HEK293 (cell line): ENCODE measurements at regions not wholly inside any gene's neighbourhood (a gene's known extent, or its start where the extent isn't known, plus 50 kb on each side); places are given as distances from the start of the nearest gene placed in this dataset.

Source experiments
- CTCF ChIA-PET: fragments of 350-600 bp; formaldehyde crosslinking; extraction: SDS; loops from one replicate; lab custom pipeline; 2021; ENCODE audit warnings: antibody characterized with exemption; lab: Yijun Ruan, JAX
- POLR2A ChIA-PET: fragments of 300-600 bp; formaldehyde crosslinking; extraction: SDS; loops from one replicate; lab custom pipeline; 2020; ENCODE audit warnings: antibody characterized with exemption, inconsistent platforms; lab: Yijun Ruan, JAX
- H3K27ac ChIP-seq: fragments of 200-500 bp; sonication (Bioruptor generic); 2 replicates; pipeline ENCODE4 v1.5.1; 2014; ENCODE audit warnings: low read depth, low read length, control low read depth, inconsistent platforms; ENCODE audit errors: extremely low read depth
- H3K36me3 ChIP-seq, 2 experiments: fragments of 200-500 bp in 1 of 2; sonication (Bioruptor generic) in 1 of 2; 1 replicate in 1 of 2; 2 replicates in 1 of 2; pipeline ENCODE4 v1.5.1; 2014 to 2017; ENCODE audit warnings: inconsistent platforms in 2 of 2, low read length in 2 of 2; ENCODE audit not compliant: control insufficient read depth in 2 of 2, insufficient read depth in 1 of 2
- H3K4me1 ChIP-seq: fragments of 200-500 bp; sonication (Bioruptor generic); 2 replicates; pipeline ENCODE4 v1.5.1; 2014; ENCODE audit warnings: mild to moderate bottlenecking, low read length, inconsistent platforms; ENCODE audit not compliant: control insufficient read depth, insufficient read depth
- H3K4me3 ChIP-seq: 2 replicates; pipeline ENCODE4 v1.5.1; 2011; ENCODE audit warnings: low read depth, mild to moderate bottlenecking, control low read depth, low read length, moderate library complexity
- H3K9me3 ChIP-seq: fragments of 200-500 bp; sonication (Bioruptor generic); 2 replicates; pipeline ENCODE4 v1.5.1; 2014; ENCODE audit warnings: low read depth, low read length, inconsistent platforms; ENCODE audit not compliant: control insufficient read depth, insufficient read depth
- CTCF ChIP-seq: fragments of 450-650 bp; formaldehyde crosslinking; IDR thresholded peaks from 2 replicates; pipeline ENCODE4 v1.5.1; 2016; ENCODE audit warnings: missing biosample characterization, missing genetic modification characterization
- FEZF1 ChIP-seq: fragments of 450-650 bp; formaldehyde crosslinking; IDR thresholded peaks from 2 replicates; pipeline ENCODE4 v1.5.1; 2016; ENCODE audit warnings: missing biosample characterization, missing genetic modification characterization
- GLI4 ChIP-seq: fragments of 450-650 bp; formaldehyde crosslinking; IDR thresholded peaks from 2 replicates; pipeline ENCODE4 v1.5.1; 2016; ENCODE audit warnings: missing biosample characterization, missing genetic modification characterization
- GLIS1 ChIP-seq: fragments of 450-650 bp; formaldehyde crosslinking; IDR thresholded peaks from 2 replicates; pipeline ENCODE4 v1.5.1; 2016; ENCODE audit warnings: missing biosample characterization, missing genetic modification characterization
- GLIS2 ChIP-seq: fragments of 450-650 bp; formaldehyde crosslinking; IDR thresholded peaks from 2 replicates; pipeline ENCODE4 v1.5.1; 2016; ENCODE audit warnings: missing biosample characterization, missing genetic modification characterization
- IKZF3 ChIP-seq: fragments of 450-650 bp; IDR thresholded peaks from 2 replicates; pipeline ENCODE4 v1.5.0; 2018; ENCODE audit warnings: missing biosample characterization, mild to moderate bottlenecking, missing genetic modification characterization, moderate library complexity
- KLF1 ChIP-seq: fragments of 450-650 bp; formaldehyde crosslinking; IDR thresholded peaks from 2 replicates; pipeline ENCODE4 v1.5.1; 2016; ENCODE audit warnings: missing biosample characterization, missing genetic modification characterization
- MYNN ChIP-seq: fragments of 450-650 bp; formaldehyde crosslinking; IDR thresholded peaks from 2 replicates; pipeline ENCODE4 v1.5.1; 2016; ENCODE audit warnings: missing biosample characterization, missing genetic modification characterization, borderline replicate concordance
- PRDM2 ChIP-seq: fragments of 450-650 bp; formaldehyde crosslinking; IDR thresholded peaks from 2 replicates; pipeline ENCODE4 v1.5.1; 2016; ENCODE audit warnings: missing biosample characterization, missing genetic modification characterization, borderline replicate concordance
- YY1 ChIP-seq: fragments of 450-650 bp; formaldehyde crosslinking; IDR thresholded peaks from 2 replicates; pipeline ENCODE4 v1.5.1; 2018; ENCODE audit warnings: missing biosample characterization, missing genetic modification characterization
- ZBTB1 ChIP-seq: fragments of 450-650 bp; formaldehyde crosslinking; IDR thresholded peaks from 2 replicates; pipeline ENCODE4 v1.5.1; 2016; ENCODE audit warnings: missing biosample characterization, missing genetic modification characterization
- ZBTB17 ChIP-seq: fragments of 450-650 bp; formaldehyde crosslinking; IDR thresholded peaks from 2 replicates; pipeline ENCODE4 v1.5.1; 2016; ENCODE audit warnings: missing biosample characterization, missing genetic modification characterization
- ZBTB26 ChIP-seq: fragments of 450-650 bp; formaldehyde crosslinking; optimal IDR thresholded peaks from 2 replicates; pipeline ENCODE3; 2016; ENCODE audit warnings: missing biosample characterization, mild to moderate bottlenecking, missing genetic modification characterization
- ZBTB7A ChIP-seq: fragments of 450-650 bp; formaldehyde crosslinking; IDR thresholded peaks from 2 replicates; pipeline ENCODE4 v1.5.1; 2016; ENCODE audit warnings: low read depth, missing biosample characterization, missing genetic modification characterization
- ZBTB8A ChIP-seq: fragments of 450-650 bp; formaldehyde crosslinking; IDR thresholded peaks from 2 replicates; pipeline ENCODE4 v1.5.1; 2016; ENCODE audit warnings: missing biosample characterization, missing genetic modification characterization
- ZFP69B ChIP-seq: fragments of 450-650 bp; formaldehyde crosslinking; IDR thresholded peaks from 2 replicates; pipeline ENCODE4 v1.5.1; 2016; ENCODE audit warnings: missing biosample characterization, missing genetic modification characterization
- ZNF10 ChIP-seq: fragments of 450-650 bp; formaldehyde crosslinking; IDR thresholded peaks from 2 replicates; pipeline ENCODE4 v1.5.1; 2017; ENCODE audit warnings: missing biosample characterization, missing genetic modification characterization
- ZNF221 ChIP-seq: fragments of 450-650 bp; formaldehyde crosslinking; IDR thresholded peaks from 2 replicates; pipeline ENCODE4 v1.5.1; 2017; ENCODE audit warnings: missing biosample characterization, missing genetic modification characterization, borderline replicate concordance
- ZNF416 ChIP-seq: fragments of 450-650 bp; formaldehyde crosslinking; IDR thresholded peaks from 2 replicates; pipeline ENCODE4 v1.5.1; 2016; ENCODE audit warnings: missing biosample characterization, missing genetic modification characterization
- ZNF48 ChIP-seq: fragments of 450-650 bp; formaldehyde crosslinking; IDR thresholded peaks from 2 replicates; pipeline ENCODE4 v1.5.1; 2016; ENCODE audit warnings: missing biosample characterization, missing genetic modification characterization
- ZNF518A ChIP-seq: fragments of 450-650 bp; formaldehyde crosslinking; conservative IDR thresholded peaks from 2 replicates; pipeline ENCODE4 v1.5.1; 2016; ENCODE audit warnings: low read depth, missing biosample characterization, missing genetic modification characterization
- ZNF626 ChIP-seq: fragments of 450-650 bp; sonication (Bioruptor Pico); formaldehyde crosslinking; IDR thresholded peaks from 2 replicates; pipeline ENCODE4 v1.5.1; 2018; ENCODE audit warnings: missing biosample characterization, missing genetic modification characterization, inconsistent platforms
- ZNF654 ChIP-seq: fragments of 450-650 bp; formaldehyde crosslinking; IDR thresholded peaks from 2 replicates; pipeline ENCODE4 v1.5.1; 2016; ENCODE audit warnings: low read depth, missing biosample characterization, missing genetic modification characterization

GRCh38 chr10:78929541-78929940 is 139.2 kb upstream of the ZMIZ1 start (continued):
- TF ChIP-seq ZNF518A (no peak), ZNF48 (tag by site-specific recombination) (no peak), ZNF221 (tag by site-specific recombination) (no peak), ZBTB7A (tag by site-specific recombination) (no peak), MYNN (tag by site-specific recombination) (no peak), PRDM2 (tag by site-specific recombination) (no peak), ZNF626 (tag by site-specific recombination) (no peak), ZNF416 (tag by site-specific recombination) (no peak), CTCF (no peak), GLI4 (no peak)
- TF ChIP-seq, all 188 proteins: peak for 0

GRCh38 chr10:78931321-78932053 is 137.3 kb upstream of the ZMIZ1 start:
- Histone ChIP-seq H3K36me3 (no peaks in the 10 kb centered on the region), H3K4me1 (no peaks in the 10 kb centered on the region), H3K9me3 (no peaks in the 10 kb centered on the region), H3K27ac (no peak overlapping the region), H3K4me3 (no peak overlapping the region)
- POLR2A ChIA-PET, result no interaction called here
- CTCF ChIA-PET, result no interaction called here
- TF ChIP-seq YY1 (tag by site-specific recombination) (peak; percentile 68; the same call in 1 of the 2 replicates), ZBTB1 (tag by site-specific recombination) (no peak), ZBTB8A (tag by site-specific recombination) (peak; percentile 47), GLIS2 (tag by site-specific recombination) (0 out of 2 replicates have a peak, but pooled peaks have one; percentile 39), ZNF10 (tag by site-specific recombination) (no peak), KLF1 (peak; percentile 39), ZNF221 (tag by site-specific recombination) (no peak), ZBTB17 (tag by site-specific recombination) (peak; percentile 66), FEZF1 (tag by site-specific recombination) (peak; percentile 54), ZFP69B (peak; percentile 76; the same call in 1 of the 2 replicates), GLIS1 (tag by site-specific recombination) (peak; percentile 54), ZBTB26 (tag by site-specific recombination) (no peak), ZNF654 (tag by site-specific recombination) (no peak), IKZF3 (tag by site-specific recombination) (peak; percentile 26; the same call in 1 of the 2 replicates)
